ENCODE measurements at regions not wholly inside any gene's neighbourhood (a gene's known extent, or its start where the extent isn't known, plus 50 kb on each side); places are given as distances from the start of the nearest gene placed in this dataset.

- 2% methylated on average over 1 of the region's 1 CpG for WGBS (ENCODE audit: low lambda C conversion rate)
- FAIRE-seq (no peak), ATAC-seq (no peak), DNase-seq (ENCODE audit: low spot score) (no peak)
- Histone ChIP-seq H3K9me3 (ENCODE audit: low read length) (peaks cover 78% of the 10 kb centered on the region), H3K79me2 (ENCODE audit: insufficient read depth, low read length) (no peaks in the 10 kb centered on the region), H4K20me1 (ENCODE audit: insufficient read depth, low read length) (no peaks in the 10 kb centered on the region), H3K36me3 (replicated peaks in 1 of 2; ENCODE audit: control insufficient read depth in 1 of 2, insufficient read depth in 2 of 2, low read length in 2 of 2) (no peaks in the 10 kb centered on the region), H3K4me3 (replicated peaks in 1 of 3; ENCODE audit: insufficient read depth in 1 of 3, low read depth in 2 of 3, low read length in 3 of 3) (no peak overlapping the region), H3K4me2 (ENCODE audit: low read depth, low read length) (no peak overlapping the region), H2AFZ (ENCODE audit: low read length) (no peak overlapping the region), H3K9ac (ENCODE audit: insufficient read depth, low read depth, low read length) (no peak overlapping the region), H3K27me3 (ENCODE audit: control insufficient read depth in 1 of 2, insufficient read depth in 2 of 2, low read length in 2 of 2) (no peaks in the 10 kb centered on the region; a peak in 1 of 5 replicates), H3K4me1 (ENCODE audit: insufficient read depth, low read length) (no peaks in the 10 kb centered on the region), H3K27ac (ENCODE audit: extremely low read length, insufficient read depth, low read length) (no peak overlapping the region)
- TF ChIP-seq ZNF512B (CRISPR knock-in tag; IDR thresholded peaks at IDR 0.05; ENCODE audit: borderline replicate concordance): no peak
- TF ChIP-seq HNRNPK (IDR thresholded peaks at IDR 0.05; ENCODE audit: low read depth, low read length, poor library complexity, severe bottlenecking): no peak
- TF ChIP-seq ATF7 (IDR thresholded peaks at IDR 0.05): peak; percentile 70
- TF ChIP-seq ATF7 (CRISPR knock-in tag; IDR thresholded peaks at IDR 0.05): no peak
- TF ChIP-seq ZNF563 (CRISPR knock-in tag; IDR thresholded peaks at IDR 0.05): no peak
- TF ChIP-seq AKAP8 (CRISPR knock-in tag; IDR thresholded peaks at IDR 0.05): no peak
- no peak for TF ChIP-seq SYNCRIP (IDR thresholded peaks at IDR 0.05; ENCODE audit: insufficient read depth, low read depth, low read length)
- TF ChIP-seq ZNF101 (CRISPR knock-in tag; IDR thresholded peaks at IDR 0.05; ENCODE audit: borderline replicate concordance, low read depth): no peak
- TF ChIP-seq CREB1 (IDR thresholded peaks at IDR 0.05): peak; percentile 59; the same call in 1 of the 2 replicates
- no peak for TF ChIP-seq CREB1 (CRISPR knock-in tag; IDR thresholded peaks at IDR 0.05)
- ChIA-PET POLR2A (no interaction called here), CTCF (ENCODE audit: low intra/inter-chr PET ratio, low total read pairs) (no interaction called here)
- no TSS peak for BruUV-seq (replicated peaks)
- intact Hi-C loops (cut with micrococcal nuclease; ENCODE audit: unreplicated experiment) (no loop called here), in situ Hi-C loops (cut with HindIII; ENCODE audit: extremely low pct_ligation_motif_present, low pct_unique_long_range_greater_than_20kb) (no loop called here)
Observed at GRCh38 chr6:9878535-9878934, 536.3 kb downstream of the TFAP2A start.

Data from HepG2 (cell line).